Activated CD4-positive, alpha-beta memory T cell treated with anti-CD3 and anti-CD28 coated beads, Interleukin-2, amount 10 ng/mL, durations not matched to agents 7 days and 5 days (primary cell): ENCODE measurements at regions not wholly inside any gene's neighbourhood (a gene's known extent, or its start where the extent isn't known, plus 50 kb on each side); places are given as distances from the start of the nearest gene placed in this dataset.

Experiments
- CTCF ChIA-PET: fragments of 350-600 bp; sonication (Branson Sonifier 250); formaldehyde crosslinking; loops from one replicate; lab custom pipeline; 2021; ENCODE audit warnings: antibody characterized with exemption, inconsistent platforms; lab: Charles Lee
- POLR2A ChIA-PET: fragments of 350-600 bp; sonication (Branson Sonifier 250); formaldehyde crosslinking; loops from one replicate; lab custom pipeline; 2021; ENCODE audit warnings: antibody characterized with exemption; lab: Charles Lee
- DNase-seq: peaks from one replicate; pipeline ENCODE4 v3.0.0-alpha.2; 2020
- H3K27ac Mint-ChIP-seq: one replicate; pipeline ENCODE4 v1.8.0; 2021; ENCODE audit warnings: mild to moderate bottlenecking, mixed read lengths
- H3K27me3 Mint-ChIP-seq: one replicate; pipeline ENCODE4 v1.8.0; 2021; ENCODE audit warnings: mixed read lengths
- H3K36me3 Mint-ChIP-seq: one replicate; pipeline ENCODE4 v1.8.0; 2021; ENCODE audit warnings: low read depth, mixed read lengths
- H3K4me1 Mint-ChIP-seq: one replicate; pipeline ENCODE4 v1.8.0; 2021; ENCODE audit warnings: mixed read lengths
- H3K4me3 Mint-ChIP-seq: one replicate; pipeline ENCODE4 v1.8.0; 2021; ENCODE audit warnings: mild to moderate bottlenecking, mixed read lengths
- H3K9me3 Mint-ChIP-seq: one replicate; pipeline ENCODE4 v1.8.0; 2021; ENCODE audit warnings: mixed read lengths

DNA sequence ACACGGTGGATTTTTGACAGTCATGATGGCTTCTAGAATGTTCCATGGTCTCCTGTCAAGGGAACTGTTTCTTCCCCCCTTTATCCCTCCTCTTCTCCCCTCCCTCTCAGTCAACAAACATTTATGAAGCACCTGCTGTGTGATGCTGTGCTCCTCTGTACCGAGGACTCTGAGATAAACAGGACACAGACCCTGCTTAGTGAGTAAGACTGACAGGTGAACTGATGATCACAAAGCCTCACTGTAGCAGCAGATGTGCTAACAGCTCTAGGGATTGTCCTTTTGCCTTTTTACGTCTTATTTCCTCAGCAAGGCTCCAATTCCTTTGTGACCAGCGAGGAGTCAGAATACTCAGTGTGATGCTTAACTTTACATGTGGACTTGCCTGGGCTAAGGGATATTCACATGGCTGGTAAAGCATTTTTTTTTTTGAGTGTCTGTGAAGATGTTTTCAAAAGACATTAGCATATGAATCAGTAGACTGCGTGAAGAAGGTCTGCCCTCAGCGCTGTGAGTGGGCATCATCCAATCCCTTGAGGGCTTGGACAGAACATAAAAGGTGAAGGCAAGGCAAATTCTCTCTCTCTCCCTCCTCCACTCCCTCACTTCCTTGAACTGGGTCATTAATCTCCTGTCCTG lies 170.1 kb downstream of the ADRA2A start:
- POLR2A ChIA-PET, result no interaction called here
- no peaks in the 10 kb centered on the region for H3K4me1 Mint-ChIP-seq
- no peak for DNase-seq
- no peak overlapping the region for H3K4me3 Mint-ChIP-seq
- H3K9me3 Mint-ChIP-seq, result no peaks in the 10 kb centered on the region
- CTCF ChIA-PET, result no interaction called here
- H3K36me3 Mint-ChIP-seq, result no peaks in the 10 kb centered on the region
- peaks cover 3% of the 10 kb centered on the region for H3K27me3 Mint-ChIP-seq
- H3K27ac Mint-ChIP-seq, result no peak overlapping the region

DNA sequence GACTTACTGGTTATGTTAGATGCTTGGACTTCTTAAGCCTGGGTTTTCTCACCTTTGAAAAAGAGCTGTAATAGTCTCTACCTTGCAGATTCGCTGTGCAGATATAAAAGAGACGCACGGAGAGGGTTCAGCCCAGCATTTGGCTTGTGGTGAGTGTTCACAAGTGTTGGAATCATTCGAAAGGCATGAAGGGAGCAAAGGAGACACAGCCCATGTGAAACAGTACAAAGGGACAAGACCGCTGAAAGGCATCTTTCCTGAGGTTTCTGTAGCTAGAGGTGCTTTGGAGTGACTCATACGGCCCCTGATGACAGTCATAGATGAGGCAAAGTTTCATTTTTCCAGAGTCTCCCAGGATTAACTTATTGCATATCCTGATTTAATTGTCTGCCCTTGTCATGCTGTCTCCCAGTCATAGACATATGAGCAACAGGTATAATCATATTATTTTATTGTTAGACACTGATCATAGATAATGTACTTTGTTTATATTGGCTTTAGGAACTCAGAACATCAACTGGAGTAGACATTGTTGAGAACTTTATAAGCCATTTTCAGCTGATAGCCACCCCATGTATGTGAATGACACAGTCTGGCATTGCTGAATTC lies 171.1 kb downstream of the ADRA2A start:
- H3K27ac Mint-ChIP-seq, result no peak overlapping the region
- H3K27me3 Mint-ChIP-seq, result peaks cover 3% of the 10 kb centered on the region
- CTCF ChIA-PET, result no interaction called here
- H3K9me3 Mint-ChIP-seq, result no peaks in the 10 kb centered on the region
- POLR2A ChIA-PET, result no interaction called here
- no peaks in the 10 kb centered on the region for H3K4me1 Mint-ChIP-seq
- no peak overlapping the region for H3K4me3 Mint-ChIP-seq
- H3K36me3 Mint-ChIP-seq, result no peaks in the 10 kb centered on the region
- DNase-seq, result no peak

DNA sequence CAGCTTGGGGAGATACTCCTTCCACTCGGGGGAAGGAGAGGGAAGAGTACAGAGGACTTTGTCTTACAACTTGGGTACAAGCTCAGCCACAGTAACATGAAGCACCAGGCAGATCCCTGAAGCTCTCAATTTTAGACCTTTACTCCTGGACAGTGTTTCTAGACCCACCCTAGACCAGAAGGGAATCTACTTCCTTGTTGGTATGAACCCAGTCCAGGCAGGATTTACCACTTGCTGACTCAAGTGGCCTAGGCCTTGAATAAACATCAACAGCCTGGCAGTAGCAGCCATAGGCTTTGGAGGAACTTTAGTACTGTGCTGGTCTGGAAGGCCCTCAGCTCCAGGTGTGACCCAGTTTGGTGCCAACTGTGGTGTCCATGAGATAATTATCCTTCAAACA lies 173.1 kb downstream of the ADRA2A start:
- no peak overlapping the region for H3K27ac Mint-ChIP-seq
- no peak overlapping the region for H3K4me3 Mint-ChIP-seq
- DNase-seq, result no peak
- peaks cover 3% of the 10 kb centered on the region for H3K27me3 Mint-ChIP-seq
- no peaks in the 10 kb centered on the region for H3K4me1 Mint-ChIP-seq
- H3K36me3 Mint-ChIP-seq, result no peaks in the 10 kb centered on the region
- H3K9me3 Mint-ChIP-seq, result no peaks in the 10 kb centered on the region
- ChIA-PET POLR2A (no interaction called here), CTCF (no interaction called here)

DNA sequence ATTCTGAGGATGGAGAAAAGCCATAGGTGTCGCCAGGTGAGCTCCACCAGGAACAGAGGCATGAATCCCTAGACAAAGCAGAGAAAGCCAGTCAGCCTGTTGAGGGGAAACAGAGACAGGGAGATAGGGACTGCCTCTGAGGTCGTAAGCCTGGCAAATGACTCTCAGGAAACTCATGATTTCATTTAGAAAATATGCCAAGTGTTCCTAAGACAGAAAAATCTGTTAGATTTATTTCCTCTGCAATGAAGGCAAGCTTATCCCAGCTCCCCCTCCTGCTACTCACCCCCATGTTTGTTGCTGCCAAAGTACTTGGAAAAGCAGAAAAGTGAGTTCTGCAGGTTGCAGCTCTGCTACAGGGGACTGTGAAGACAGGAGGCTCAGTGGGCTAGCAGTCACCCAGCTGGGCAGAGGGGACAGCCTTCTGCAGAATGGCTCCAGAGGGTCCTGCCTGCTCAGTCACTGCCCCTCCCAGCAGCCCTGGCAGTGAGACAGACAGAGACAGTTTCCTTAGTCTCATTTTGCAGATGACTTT lies 184.3 kb downstream of the ADRA2A start:
- CTCF ChIA-PET, result no interaction called here
- no peak overlapping the region for H3K4me3 Mint-ChIP-seq
- no peaks in the 10 kb centered on the region for H3K4me1 Mint-ChIP-seq
- H3K27me3 Mint-ChIP-seq, result peaks cover 9% of the 10 kb centered on the region
- POLR2A ChIA-PET, result no interaction called here
- no peaks in the 10 kb centered on the region for H3K36me3 Mint-ChIP-seq
- no peaks in the 10 kb centered on the region for H3K9me3 Mint-ChIP-seq
- no peak for DNase-seq
- H3K27ac Mint-ChIP-seq, result no peak overlapping the region

DNA sequence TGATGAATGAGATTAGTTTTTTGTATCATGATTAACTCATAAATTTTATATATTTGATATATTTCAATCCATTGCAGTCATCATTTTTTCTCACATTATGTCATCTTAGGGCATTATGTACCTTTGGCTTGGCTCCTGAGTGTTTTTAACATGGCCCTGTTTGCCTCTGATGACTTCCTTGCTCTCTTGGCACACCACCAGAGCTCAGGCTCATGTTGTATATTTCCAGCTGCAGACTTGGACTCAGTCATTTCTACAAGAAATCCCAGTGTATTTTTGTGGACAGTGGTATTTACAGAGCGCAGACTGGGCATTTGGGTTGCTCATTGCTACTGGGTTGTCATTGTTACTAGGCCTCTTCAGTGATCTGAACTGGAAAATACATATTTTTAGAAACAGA lies 188.5 kb downstream of the ADRA2A start:
- H3K9me3 Mint-ChIP-seq, result no peaks in the 10 kb centered on the region
- POLR2A ChIA-PET, result no interaction called here
- no peaks in the 10 kb centered on the region for H3K36me3 Mint-ChIP-seq
- H3K27ac Mint-ChIP-seq, result no peak overlapping the region
- CTCF ChIA-PET, result no interaction called here
- peaks cover 24% of the 10 kb centered on the region for H3K27me3 Mint-ChIP-seq
- H3K4me3 Mint-ChIP-seq, result no peak overlapping the region
- H3K4me1 Mint-ChIP-seq, result no peaks in the 10 kb centered on the region
- no peak for DNase-seq

DNA sequence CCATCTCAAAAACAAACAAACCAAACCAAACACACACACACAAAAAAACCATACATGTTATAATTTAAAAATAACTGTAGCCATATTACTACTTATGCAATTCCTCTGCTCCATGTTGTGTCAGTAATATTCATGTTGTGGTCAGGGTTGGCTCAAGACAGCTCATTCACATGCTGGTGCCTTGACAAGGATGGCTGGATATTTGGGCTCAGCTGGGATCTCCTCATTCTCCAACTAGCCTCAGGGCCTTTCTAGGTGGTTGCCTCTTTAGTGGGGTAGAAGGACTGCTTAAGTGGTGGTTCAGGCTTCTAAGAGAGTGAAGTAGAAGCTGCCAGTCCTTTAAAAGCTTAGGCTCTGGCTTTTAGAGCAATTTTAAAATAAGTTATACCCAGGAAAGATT lies 189.3 kb downstream of the ADRA2A start:
- Mint-ChIP-seq H3K4me1 (no peaks in the 10 kb centered on the region), H3K9me3 (no peaks in the 10 kb centered on the region), H3K4me3 (no peak overlapping the region), H3K27me3 (peaks cover 24% of the 10 kb centered on the region), H3K27ac (no peak overlapping the region), H3K36me3 (no peaks in the 10 kb centered on the region)
- CTCF ChIA-PET, result no interaction called here
- POLR2A ChIA-PET, result no interaction called here
- no peak for DNase-seq

DNA sequence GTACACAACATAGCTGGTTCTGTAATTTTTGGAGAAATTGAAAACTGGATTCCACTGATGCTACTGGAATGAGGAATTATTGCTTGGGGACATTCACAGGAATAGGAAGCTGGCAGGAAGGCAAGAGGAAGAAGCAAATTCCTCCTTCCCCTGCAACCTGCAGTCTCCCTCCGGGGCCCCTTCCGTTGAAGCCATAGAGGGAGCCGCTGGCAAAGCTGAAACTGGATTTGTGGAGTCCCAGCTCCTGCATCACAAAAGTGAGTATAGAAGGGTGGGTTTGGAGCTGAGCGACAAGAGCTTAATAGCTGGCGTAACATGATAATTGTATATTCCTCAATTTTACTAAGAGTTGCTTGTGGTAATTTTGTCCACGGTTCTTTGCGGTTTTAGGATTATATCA lies 190.8 kb downstream of the ADRA2A start:
- Mint-ChIP-seq H3K4me1 (no peaks in the 10 kb centered on the region), H3K27me3 (peaks cover 20% of the 10 kb centered on the region), H3K27ac (no peak overlapping the region), H3K9me3 (no peaks in the 10 kb centered on the region), H3K4me3 (no peak overlapping the region), H3K36me3 (no peaks in the 10 kb centered on the region)
- CTCF ChIA-PET, result no interaction called here
- no peak for DNase-seq
- POLR2A ChIA-PET, result no interaction called here

DNA sequence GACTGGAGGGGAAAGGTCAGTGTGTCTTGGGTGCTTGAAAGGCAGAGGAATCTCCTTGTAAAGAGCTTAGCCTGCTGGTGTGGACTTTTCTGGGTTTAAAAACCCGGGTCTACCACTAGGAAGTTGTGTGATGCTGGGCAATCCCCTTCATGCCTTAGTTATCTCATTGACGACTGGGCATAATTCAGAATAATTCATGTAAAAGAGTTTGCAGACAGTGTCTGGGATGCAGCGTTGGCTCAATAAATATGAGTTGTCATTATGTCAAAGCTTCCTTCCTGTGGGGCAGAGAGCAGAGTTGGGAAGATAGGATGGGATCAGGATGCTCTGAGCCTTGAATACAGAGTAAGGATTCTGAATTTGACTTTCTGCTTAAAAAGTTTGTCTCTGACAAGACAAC lies 196.4 kb downstream of the ADRA2A start:
- no peak overlapping the region for H3K27ac Mint-ChIP-seq
- peaks cover 10% of the 10 kb centered on the region for H3K27me3 Mint-ChIP-seq
- H3K36me3 Mint-ChIP-seq, result no peaks in the 10 kb centered on the region
- POLR2A ChIA-PET, result no interaction called here
- H3K9me3 Mint-ChIP-seq, result no peaks in the 10 kb centered on the region
- no peak overlapping the region for H3K4me3 Mint-ChIP-seq
- no peaks in the 10 kb centered on the region for H3K4me1 Mint-ChIP-seq
- DNase-seq, result no peak
- CTCF ChIA-PET, result no interaction called here

DNA sequence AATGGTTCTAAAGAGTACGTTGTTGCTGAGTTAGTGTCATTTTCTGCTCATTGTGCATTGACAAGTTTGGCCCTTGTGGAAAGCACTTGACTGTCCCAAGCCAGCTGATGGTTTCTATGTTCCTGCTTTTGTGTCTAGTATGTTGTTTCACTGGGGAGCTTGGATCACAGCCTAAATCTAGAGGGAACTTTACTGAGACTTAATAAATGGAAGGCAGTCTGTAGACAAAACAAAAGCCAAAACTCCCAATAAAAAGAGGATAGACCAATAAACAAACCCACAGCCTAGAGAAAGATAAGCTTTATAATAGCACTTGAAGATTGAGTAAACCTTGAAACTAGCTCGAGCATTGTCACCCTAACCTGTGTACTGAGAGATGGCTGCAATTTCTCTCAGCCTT lies 196.8 kb downstream of the ADRA2A start:
- Mint-ChIP-seq H3K36me3 (no peaks in the 10 kb centered on the region), H3K27ac (no peak overlapping the region), H3K9me3 (no peaks in the 10 kb centered on the region), H3K27me3 (peaks cover 8% of the 10 kb centered on the region), H3K4me1 (no peaks in the 10 kb centered on the region), H3K4me3 (no peak overlapping the region)
- ChIA-PET POLR2A (no interaction called here), CTCF (no interaction called here)
- no peak for DNase-seq

DNA sequence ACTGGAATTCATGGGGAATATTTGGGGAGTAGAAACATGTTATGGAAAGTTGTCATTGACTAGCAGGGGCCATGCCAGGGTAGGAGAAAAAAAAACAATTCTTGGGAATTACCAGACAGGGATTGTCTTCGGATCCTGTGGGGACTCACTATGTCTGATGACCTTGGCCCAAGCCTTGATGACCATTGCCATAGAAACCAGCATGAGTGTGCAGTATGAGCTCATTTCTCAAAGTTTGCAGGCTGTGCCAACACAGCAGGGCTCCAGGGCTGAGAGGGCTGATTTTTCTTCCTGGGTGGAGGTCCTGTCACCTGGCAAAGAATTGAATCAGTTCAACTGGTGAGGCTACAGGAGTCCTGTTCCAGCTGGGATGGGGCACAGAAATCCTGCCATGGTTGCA lies 198.3 kb downstream of the ADRA2A start:
- POLR2A ChIA-PET, result no interaction called here
- CTCF ChIA-PET, result no interaction called here
- H3K4me3 Mint-ChIP-seq, result no peak overlapping the region
- no peak overlapping the region for H3K27ac Mint-ChIP-seq
- H3K9me3 Mint-ChIP-seq, result no peaks in the 10 kb centered on the region
- no peaks in the 10 kb centered on the region for H3K4me1 Mint-ChIP-seq
- no peaks in the 10 kb centered on the region for H3K36me3 Mint-ChIP-seq
- H3K27me3 Mint-ChIP-seq, result no peaks in the 10 kb centered on the region
- no peak for DNase-seq

DNA sequence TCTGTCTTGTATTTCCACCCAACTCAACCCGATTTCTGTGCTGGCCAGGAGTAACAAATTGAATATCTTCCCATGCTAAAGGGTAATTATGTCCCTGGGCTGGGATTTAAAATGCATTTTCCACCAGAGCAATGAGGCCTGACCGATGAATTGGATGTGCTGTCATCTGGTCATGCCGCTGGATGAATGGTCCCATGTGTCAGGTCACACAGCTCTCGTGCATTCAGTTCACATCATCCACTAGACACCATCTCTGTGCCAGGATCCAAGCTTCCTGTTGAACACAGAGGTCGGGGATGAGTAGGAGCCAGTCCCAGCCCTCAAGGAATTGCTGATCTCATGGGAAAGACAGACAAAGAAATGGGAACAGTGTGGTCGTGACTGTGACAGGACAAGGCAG lies 200.8 kb downstream of the ADRA2A start:
- Mint-ChIP-seq H3K4me1 (no peaks in the 10 kb centered on the region), H3K4me3 (no peak overlapping the region), H3K9me3 (no peaks in the 10 kb centered on the region), H3K36me3 (no peaks in the 10 kb centered on the region), H3K27me3 (no peaks in the 10 kb centered on the region), H3K27ac (no peak overlapping the region)
- ChIA-PET POLR2A (no interaction called here), CTCF (no interaction called here)
- no peak for DNase-seq

DNA sequence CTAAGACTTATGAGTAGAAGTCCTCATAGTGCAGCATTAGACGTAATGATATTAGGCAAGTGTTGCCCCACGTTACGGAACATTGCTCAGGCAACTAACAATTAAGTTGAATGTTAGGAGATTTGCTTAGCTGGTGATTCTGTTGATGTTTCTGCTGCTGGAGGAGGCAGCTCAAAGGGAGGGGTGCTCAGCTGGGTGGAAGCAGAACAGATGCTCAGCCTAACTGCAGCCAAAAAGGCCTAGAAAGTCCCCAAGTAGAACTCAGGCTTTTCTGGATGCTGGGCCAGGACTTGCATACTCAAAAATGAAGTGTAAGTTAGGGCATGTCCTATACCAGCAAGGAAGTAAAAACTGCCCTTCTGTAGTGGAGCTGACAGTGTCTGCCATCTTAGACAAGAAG lies 201.4 kb downstream of the ADRA2A start:
- no peaks in the 10 kb centered on the region for H3K4me1 Mint-ChIP-seq
- CTCF ChIA-PET, result no interaction called here
- H3K9me3 Mint-ChIP-seq, result no peaks in the 10 kb centered on the region
- POLR2A ChIA-PET, result no interaction called here
- no peak overlapping the region for H3K4me3 Mint-ChIP-seq
- DNase-seq, result no peak
- H3K27me3 Mint-ChIP-seq, result no peaks in the 10 kb centered on the region
- no peaks in the 10 kb centered on the region for H3K36me3 Mint-ChIP-seq
- no peak overlapping the region for H3K27ac Mint-ChIP-seq

DNA sequence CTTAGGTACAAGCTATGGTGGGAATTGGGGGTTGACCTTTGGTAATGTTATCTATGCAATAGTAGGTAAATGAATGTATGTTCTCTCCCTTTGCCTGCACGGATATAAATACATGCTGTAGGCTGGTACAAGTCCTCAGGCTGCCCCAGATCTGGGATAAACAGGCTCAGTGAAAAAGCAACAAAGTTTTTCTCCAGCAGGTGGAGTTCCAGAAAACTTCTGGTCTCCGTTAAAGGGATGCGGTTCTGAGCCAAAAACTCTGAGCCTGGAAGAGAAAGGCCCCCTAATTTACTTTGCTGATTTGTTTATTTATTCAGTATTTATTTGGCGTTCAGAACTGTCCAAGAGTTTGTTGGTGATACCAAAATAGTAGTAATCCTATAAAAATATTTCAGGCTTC lies 204.7 kb downstream of the ADRA2A start:
- H3K4me3 Mint-ChIP-seq, result no peak overlapping the region
- ChIA-PET POLR2A (no interaction called here), CTCF (no interaction called here)
- H3K27ac Mint-ChIP-seq, result no peak overlapping the region
- H3K4me1 Mint-ChIP-seq, result no peaks in the 10 kb centered on the region
- H3K27me3 Mint-ChIP-seq, result peaks cover 3% of the 10 kb centered on the region
- H3K9me3 Mint-ChIP-seq, result no peaks in the 10 kb centered on the region
- H3K36me3 Mint-ChIP-seq, result no peaks in the 10 kb centered on the region
- DNase-seq, result no peak

DNA sequence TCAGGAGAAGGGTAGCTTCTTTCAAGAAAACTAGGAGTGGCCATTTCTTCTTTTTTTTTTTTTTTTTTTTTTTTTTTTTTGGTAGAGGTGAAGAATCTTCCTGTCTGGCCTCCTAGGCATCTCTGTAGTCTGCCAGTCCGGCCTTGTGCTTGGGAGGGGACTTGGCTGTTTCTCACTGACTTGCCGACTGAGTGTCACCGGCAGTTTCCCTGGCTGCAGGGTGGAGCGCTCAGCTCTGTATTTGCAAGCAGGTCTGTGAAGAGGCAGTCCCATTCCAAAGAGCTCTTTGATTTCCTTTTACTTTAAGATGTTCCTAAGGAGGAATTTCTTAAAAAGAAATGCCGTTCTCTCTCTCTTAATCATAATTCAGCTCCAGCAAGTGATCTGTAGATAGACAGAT lies 212.6 kb downstream of the ADRA2A start:
- H3K36me3 Mint-ChIP-seq, result no peaks in the 10 kb centered on the region
- no peak for DNase-seq
- H3K4me1 Mint-ChIP-seq, result no peaks in the 10 kb centered on the region
- peaks cover 4% of the 10 kb centered on the region for H3K27me3 Mint-ChIP-seq
- CTCF ChIA-PET, result no interaction called here
- H3K9me3 Mint-ChIP-seq, result no peaks in the 10 kb centered on the region
- H3K4me3 Mint-ChIP-seq, result no peak overlapping the region
- POLR2A ChIA-PET, result no interaction called here
- H3K27ac Mint-ChIP-seq, result no peak overlapping the region
